ENCODE measurements at regions not wholly inside any gene's neighbourhood (a gene's known extent, or its start where the extent isn't known, plus 50 kb on each side); places are given as distances from the start of the nearest gene placed in this dataset.

DNA sequence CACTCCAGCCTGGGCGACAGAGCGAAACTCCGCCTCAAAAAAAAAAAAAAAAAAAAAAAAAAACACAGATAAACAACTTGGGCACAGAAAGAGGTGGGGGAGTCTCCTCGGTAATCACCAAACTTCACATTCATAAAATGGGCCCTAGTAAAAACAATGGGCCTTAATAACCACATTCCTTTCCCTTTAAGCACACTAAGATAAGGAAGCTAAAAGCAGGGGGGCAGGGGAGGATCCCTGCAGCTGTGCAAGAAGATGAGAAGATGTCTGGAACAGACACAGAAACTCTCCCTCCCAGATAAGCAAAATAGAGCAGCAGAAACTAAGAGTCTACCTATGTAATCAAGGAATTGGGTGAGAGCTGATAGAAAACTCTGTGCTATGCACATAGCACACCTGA is 111.2 kb upstream of the FAM174A start:
- peak in 1 of 2 donors; percentile 18 for DNase-seq (ENCODE audit: low read depth in 2 of 2)
- H3K4me3 ChIP-seq (replicated peaks in 1 of 2; ENCODE audit: low read depth in 2 of 2, low read length in 2 of 2): no peak overlapping the region
- TF ChIP-seq, protein P1, sequence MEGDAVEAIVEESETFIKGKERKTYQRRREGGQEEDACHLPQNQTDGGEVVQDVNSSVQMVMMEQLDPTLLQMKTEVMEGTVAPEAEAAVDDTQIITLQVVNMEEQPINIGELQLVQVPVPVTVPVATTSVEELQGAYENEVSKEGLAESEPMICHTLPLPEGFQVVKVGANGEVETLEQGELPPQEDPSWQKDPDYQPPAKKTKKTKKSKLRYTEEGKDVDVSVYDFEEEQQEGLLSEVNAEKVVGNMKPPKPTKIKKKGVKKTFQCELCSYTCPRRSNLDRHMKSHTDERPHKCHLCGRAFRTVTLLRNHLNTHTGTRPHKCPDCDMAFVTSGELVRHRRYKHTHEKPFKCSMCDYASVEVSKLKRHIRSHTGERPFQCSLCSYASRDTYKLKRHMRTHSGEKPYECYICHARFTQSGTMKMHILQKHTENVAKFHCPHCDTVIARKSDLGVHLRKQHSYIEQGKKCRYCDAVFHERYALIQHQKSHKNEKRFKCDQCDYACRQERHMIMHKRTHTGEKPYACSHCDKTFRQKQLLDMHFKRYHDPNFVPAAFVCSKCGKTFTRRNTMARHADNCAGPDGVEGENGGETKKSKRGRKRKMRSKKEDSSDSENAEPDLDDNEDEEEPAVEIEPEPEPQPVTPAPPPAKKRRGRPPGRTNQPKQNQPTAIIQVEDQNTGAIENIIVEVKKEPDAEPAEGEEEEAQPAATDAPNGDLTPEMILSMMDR (IDR thresholded peaks at IDR 0.05; ENCODE audit: low read depth, low read length): no peak

DNA sequence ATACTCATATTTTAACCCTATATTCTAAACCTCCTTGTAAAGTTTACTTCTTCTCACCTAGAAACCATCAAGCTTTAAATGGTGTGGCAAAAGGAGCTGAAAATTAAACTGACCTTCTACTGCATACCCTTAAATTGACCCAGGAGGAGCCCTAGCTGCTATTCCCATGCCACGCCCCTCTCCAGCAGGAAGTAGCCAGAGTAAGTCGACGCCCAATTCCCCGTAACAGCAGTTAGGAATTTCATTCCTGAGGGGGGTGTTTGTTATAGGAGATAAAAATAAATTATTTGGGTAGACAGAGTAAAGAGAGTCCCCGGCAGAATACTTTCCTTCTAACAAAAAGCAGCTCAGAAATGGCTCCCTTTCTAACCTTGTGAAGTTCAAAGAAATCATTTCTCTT is 111.8 kb upstream of the FAM174A start:
- no peak for DNase-seq (ENCODE audit: low read depth in 2 of 2)
- TF ChIP-seq, protein P1 (IDR thresholded peaks at IDR 0.05; ENCODE audit: low read depth, low read length): no peak
- no peak overlapping the region for H3K4me3 ChIP-seq (replicated peaks in 1 of 2; ENCODE audit: low read depth in 2 of 2, low read length in 2 of 2)

DNA sequence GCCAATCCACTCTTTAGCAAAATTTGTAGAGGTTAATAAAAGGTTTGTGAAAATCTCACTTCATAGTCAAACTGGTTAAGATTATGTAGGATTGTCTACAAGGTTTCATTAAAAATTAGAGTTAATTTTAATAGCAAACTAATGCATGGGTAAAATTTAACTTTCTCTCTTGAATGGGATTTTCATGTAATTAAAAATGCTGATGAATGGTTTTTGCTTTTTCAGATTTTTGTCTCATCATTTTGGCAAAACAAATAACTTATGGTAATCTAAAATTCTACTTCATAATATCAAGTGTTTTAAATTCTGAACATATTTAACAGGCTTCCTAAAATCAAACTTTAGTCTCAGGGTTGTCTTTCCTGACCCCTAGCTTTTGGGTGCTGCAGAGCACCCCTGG is 113.8 kb upstream of the FAM174A start:
- H3K4me3 ChIP-seq (replicated peaks in 1 of 2; ENCODE audit: low read depth in 2 of 2, low read length in 2 of 2): no peak overlapping the region

DNA sequence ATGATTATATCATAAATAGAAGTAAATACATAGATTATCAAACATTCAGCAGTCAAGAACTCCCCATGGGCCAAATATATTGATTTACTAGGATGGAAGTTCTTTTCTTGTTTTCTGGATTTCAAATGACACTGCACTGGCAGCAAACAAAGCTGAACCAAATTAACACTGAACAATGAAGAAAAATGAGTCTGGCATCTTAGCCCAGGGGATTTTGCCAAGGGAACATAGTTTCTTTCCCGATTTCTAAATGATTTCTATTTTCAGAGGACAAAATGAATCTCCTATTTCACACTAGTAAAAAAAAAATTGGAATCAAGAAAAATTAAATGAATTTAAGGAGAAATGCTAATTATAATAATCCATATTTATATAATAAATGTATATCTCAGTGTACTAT is 116.9 kb upstream of the FAM174A start:
- no peak for DNase-seq (ENCODE audit: low read depth in 2 of 2)
- TF ChIP-seq, protein P1 (IDR thresholded peaks at IDR 0.05; ENCODE audit: low read depth, low read length): no peak
- no peak overlapping the region for H3K4me3 ChIP-seq (replicated peaks in 1 of 2; ENCODE audit: low read depth in 2 of 2, low read length in 2 of 2)

More for the DNA sequence above, 113.8 kb upstream of the FAM174A start:
- no peak for DNase-seq (ENCODE audit: low read depth in 2 of 2)
- TF ChIP-seq, protein P1 (IDR thresholded peaks at IDR 0.05; ENCODE audit: low read depth, low read length): no peak

DNA sequence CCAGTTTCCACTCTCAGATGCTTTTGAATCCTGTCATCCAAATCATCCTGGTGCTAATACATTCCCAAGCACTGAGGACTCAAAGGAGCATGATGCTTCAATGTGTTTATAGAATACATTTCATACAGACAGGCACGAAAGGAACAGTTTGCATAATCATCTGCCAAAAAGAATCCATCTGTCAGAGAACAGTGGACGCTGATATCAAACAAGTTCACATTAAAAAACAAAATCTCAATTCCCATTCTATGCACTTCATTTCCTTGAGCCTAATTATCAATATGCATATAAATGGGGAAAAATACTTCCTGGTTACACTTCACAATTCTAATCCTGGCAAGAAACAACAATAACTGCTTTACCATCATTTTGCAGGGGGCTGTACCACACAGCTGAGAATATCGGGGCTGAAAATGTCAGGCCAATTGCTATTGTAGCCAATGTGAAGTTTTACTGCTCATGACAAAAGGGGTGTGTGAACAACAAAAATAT is 125.5 kb upstream of the FAM174A start:
- DNase-seq (ENCODE audit: low read depth in 2 of 2): no peak
- no peak overlapping the region for H3K4me3 ChIP-seq (replicated peaks in 1 of 2; ENCODE audit: low read depth in 2 of 2, low read length in 2 of 2)
- TF ChIP-seq, protein P1 (IDR thresholded peaks at IDR 0.05; ENCODE audit: low read depth, low read length): no peak

DNA sequence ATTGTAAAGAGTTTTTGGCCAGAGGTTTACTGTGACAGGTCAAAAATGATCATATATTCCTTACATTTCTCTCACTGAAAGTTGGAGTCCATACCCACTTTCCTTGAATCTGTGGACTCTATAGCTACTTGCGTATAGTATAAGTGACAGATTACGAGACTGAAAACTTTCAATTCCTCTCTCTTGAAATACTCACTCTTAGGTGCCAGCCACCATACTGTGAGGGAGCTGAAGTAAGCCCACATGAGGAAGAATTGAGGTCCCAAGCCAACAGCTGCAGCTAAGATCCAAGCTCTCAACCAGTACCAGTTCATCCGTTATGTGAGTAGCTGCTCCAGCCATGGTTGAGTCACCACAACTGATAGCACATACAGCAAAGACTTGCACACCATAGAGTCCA is 128.1 kb upstream of the FAM174A start:
- no peak overlapping the region for H3K4me3 ChIP-seq (replicated peaks in 1 of 2; ENCODE audit: low read depth in 2 of 2, low read length in 2 of 2)
- no peak for DNase-seq (ENCODE audit: low read depth in 2 of 2)
- TF ChIP-seq, protein P1 (IDR thresholded peaks at IDR 0.05; ENCODE audit: low read depth, low read length): no peak

DNA sequence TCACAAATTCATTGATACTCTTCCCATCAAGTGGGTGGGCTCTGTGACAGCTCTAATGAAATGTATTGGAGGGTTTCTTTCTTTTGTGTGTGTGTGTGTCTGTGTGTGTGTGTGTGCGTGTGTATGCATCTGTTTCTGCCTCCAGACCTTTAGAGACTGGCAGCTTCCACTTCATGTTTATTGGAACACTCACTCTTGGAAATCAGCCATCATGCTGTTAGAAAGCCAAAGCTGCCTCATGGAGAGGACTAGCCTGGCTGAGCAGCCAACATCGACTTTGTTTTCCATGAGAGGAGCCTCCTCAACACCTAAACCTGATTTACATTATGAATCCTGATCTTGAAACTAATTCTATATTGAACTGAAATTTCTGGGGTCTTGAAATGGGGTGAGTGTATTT is 128.5 kb upstream of the FAM174A start:
- DNase-seq (ENCODE audit: low read depth in 2 of 2): no peak
- TF ChIP-seq, protein P1 (IDR thresholded peaks at IDR 0.05; ENCODE audit: low read depth, low read length): no peak
- no peak overlapping the region for H3K4me3 ChIP-seq (replicated peaks in 1 of 2; ENCODE audit: low read depth in 2 of 2, low read length in 2 of 2)

Measured in cardiac fibroblast (primary cell).